D341Med (cell line): ENCODE measurements at regions not wholly inside any gene's neighbourhood (a gene's known extent, or its start where the extent isn't known, plus 50 kb on each side); places are given as distances from the start of the nearest gene placed in this dataset.
A peak's percentile ranks its signal among the peaks of the same experiment; 100 is the strongest.
"Not testable (repeated sequence)": the region's sequence is repeated elsewhere in the genome, so short reads cannot be mapped to it uniquely, and the experiment has no call there.

ENCODE experiments used
- DNase-seq: peaks from one replicate; pipeline ENCODE4 v3.0.0; 2012; ENCODE audit warnings: low spot score

DNA sequence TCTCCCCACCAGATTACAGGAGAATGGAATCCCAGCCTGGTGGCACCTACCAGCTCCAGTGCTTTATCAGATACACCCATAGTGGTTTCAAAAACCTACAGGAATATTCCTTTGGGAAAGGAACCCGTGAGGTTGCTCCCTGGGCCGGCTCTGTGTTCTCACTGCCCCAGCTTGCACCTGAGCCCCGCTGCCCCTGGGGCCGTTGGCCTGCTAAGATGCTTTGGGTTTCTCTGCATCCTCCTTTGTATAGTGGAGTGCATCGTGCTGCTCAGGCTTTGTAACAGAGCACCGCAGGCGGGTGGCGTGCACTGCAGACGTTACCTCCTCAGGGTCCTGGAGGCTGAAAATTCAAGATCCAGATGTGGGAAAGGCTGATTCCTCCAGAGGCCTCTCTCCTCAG, 414.1 kb downstream of the BRD1 start:
- peak; percentile 8 for DNase-seq

DNA sequence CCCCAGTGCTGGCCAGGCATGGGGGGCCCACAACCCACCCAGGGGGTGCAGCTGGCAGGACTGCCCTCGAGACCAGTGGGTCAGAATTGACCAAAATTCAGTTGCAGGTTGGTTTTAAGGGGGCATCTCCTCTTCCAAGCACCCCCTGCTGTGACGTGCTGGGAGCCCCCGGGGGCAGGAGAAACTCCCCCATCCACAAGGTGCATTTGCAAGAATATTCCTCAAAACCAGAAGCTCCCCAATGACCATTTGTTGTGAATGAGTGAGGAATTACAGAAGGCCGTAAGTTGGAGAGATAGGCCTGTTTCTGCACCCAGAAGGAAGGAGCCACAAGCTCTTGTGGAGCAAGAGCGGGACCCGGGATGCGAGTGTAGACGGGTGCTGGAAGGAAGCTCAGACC, 414.5 kb downstream of the BRD1 start:
- peak; percentile 6 for DNase-seq

- peak; percentile 3 for DNase-seq
Observed at GRCh38 chr22:49412236-49412635, 415.4 kb downstream of the BRD1 start.

DNA sequence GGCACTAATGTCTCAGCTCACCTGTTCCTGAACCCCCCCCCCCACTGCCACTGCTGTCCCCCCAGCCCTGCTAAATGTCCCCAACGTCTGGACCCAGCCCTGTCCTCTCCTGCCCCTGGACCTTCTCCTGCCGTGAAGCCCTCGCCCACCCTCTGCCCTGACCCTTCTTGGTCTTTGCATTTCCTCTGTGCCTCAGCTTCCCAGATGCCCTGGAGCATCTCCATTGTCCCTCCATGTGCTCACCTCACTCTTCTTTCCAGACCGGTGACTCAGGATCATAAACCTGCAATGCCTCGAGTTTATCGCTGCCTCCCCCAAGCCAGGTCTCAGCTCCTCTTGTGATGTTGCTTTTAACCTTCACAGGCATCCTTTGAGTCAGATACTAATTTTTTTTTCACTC, 416.4 kb downstream of the BRD1 start:
- DNase-seq, result peak; percentile 10

- peak; percentile 8 for DNase-seq
Observed at GRCh38 chr22:49408102-49408836, 419.4 kb downstream of the BRD1 start.

GRCh38 chr22:49406879-49407587, 420.6 kb downstream of the BRD1 start:
- peak; percentile 9 for DNase-seq

DNA sequence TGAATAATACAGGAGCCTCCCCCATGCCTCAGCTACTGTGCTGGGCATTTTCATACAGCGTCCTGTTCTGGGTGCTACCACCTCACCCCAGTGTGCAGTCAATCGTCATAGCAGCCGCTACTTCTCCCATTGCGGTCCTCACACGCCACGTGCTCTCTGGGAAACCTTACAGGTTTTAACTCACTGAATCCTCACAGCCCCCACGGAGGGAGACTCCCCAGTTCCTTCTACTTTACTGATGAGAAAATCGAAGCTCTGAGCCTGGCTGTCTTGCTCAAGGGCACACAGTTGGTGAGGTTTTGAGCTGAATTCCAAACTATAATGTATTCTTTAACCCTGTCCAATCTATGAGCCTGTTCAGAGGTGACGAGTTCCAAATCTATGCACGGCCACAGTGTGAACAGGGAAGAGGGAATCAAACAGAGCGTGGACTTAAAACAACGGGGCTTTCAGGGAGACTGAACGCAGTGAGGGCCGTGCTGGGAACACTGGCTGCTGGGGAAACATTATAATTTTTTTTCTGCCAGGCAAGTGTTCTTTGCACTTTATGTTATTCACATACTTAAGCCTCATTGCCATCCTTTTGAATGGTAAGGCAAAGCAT, 421.5 kb downstream of the BRD1 start:
- peak; percentile 6 for DNase-seq

DNA sequence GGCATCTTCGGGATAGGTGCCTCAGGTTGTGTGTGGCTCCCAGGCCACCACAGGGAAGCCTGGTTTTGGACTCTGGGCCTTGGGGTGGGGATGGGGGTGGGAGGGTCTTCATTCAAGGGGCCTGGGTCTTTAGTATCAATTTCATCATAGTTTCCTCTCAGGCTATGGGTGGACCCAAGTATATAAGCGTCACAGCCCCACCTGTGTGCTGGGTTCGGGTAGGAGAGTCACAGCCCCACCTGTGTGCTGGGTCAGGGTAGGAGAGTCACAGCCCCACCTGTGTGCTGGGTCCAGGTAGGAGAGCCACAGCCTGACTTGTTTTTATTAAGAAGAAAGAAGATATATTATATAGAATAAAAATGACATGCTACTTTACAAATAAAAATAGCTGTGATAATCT, 422.1 kb downstream of the BRD1 start:
- no peak for DNase-seq

DNA sequence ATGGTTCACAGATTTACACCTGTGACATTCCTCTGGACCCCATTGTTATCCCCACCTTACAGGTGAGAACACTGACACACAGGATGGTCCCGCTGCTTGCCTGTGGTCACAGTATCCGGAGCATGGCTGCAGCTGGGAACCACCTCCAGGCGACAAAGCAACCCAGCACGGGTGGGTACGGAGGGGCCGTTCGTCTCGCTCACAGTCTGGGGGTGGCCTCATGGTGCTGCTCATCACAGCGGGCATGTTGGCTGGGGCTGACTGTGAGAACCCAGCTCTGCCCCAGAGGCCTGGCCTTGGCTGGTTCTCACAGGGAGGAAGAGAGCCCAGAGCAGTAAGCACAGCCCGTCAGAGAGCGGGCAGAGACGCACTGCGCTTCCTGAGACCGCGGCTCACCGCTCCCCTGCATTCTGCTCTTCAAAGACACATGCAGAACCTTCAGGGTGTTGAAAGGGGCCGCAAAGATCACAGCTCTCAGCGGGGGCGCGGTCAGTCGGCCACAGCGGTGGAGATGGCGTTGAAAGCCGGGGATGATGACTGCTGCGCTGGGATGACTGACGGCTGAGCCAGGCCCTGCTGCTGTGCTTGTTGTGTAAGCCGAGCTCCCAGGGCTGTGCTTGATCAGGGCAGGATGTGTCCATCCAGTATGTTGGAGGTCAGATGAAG, 423.0 kb downstream of the BRD1 start:
- DNase-seq, result no peak

GRCh38 chr22:49404020-49404419, 423.7 kb downstream of the BRD1 start:
- DNase-seq, result no peak

DNA sequence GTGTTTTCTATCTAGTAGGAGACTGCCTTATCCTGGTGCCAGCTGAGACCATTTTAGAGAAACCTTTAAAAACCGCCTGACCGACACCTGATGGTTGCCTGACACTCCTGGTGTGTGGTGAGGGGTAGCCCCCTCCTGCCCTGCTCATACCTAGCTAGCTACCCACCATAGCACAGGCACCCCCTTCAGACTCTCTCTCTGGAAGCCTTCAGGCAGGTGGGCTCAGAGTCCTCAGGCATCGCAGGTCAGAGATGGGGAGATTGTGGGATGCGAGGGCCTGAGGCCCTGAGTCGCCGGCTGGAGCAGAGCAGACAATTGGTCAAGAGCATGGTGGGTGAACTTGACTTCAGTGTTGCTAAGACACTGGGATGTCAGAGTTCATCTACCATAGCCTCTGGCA, 424.6 kb downstream of the BRD1 start:
- DNase-seq, result no peak

DNA sequence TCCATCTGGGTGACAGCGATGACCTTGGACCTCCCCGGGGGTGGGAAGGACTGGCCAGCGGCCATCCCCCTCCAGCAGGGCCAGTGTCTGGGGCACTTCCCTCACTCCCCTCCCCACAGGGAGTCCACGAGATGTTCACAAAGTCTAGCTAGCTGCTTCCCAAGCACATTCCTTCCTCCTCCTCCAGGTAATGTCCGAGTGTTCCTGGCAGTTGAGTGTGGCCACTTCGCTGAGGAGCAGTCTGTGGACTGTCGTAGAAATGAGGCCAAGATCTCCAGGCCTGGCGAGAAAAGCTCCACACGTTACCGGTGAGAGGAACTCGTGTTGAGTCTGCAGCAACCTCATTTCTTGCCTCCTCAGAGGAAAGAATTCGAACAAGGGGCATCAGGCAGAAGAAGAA, 425.5 kb downstream of the BRD1 start:
- DNase-seq, result no peak

DNA sequence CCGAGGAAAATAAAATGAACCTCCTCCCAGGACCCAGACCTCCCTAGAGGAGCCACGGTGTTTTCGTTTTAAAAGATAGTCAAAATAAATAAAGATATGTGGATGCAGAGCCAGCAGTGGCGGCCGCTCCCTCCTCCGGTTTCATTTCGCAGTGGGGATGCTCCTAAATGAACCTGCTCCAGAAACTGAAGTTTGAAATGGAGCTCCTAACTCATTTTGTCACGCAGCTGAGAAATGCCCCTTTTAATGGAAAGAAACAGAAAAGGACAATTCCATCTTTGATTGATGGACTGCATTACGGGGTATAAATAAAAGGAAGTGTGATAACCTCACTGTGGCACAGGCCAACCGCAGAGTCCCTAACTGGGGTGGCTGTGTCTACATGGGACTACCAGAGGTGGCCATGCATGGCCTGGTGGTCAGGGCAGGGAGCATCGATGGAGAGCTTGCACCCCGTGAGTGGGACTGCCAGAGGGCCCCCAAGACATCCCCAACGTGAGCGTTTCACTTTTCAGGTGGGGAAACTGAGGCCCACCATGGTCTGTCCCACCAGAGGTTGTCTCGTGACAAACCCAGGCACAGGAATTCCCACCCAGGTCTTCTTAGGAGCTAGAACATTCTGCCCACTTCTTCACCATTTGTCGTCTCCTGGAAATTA, 426.6 kb downstream of the BRD1 start:
- DNase-seq, result no peak

DNA sequence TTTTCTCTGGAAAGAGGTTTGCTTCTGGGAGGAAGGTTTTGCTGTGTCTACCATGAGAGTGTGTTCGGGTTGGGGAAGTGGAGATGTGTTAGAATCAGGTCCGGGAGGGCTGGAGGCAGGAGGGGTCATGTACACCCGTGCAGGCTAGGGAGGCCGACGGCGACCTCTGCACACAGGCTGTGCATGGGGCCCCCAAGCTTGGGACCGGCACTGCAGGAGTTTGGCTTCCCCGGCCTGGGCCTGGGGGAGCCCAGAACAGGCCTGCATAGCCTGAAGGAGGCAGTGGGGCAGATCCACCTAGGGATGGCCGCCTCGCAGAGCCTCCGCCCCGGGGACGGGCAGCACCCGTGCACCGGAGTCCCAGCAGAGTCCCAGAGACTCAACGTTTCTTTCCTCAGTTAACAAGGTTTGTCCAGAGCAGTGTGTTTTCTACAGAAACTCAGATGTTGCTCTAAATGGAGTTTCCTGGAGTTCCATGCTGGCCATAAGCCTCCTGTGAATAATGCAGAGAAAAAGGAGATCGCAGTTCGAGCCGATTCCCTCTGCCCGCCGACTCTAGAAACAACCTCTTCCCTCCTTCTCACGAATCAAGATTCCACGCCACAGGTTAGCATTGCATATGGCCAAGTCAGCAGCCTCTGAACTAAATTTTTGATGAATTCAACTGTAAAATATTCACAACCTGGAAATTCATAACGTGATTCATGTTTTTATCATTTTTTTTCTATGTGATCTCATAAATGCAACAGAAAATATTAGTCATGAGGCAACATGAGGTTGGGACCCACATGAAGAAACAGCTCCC, 427.3 kb downstream of the BRD1 start:
- no peak for DNase-seq

- DNase-seq, result no peak
Observed at GRCh38 chr22:49398646-49399045, 429.0 kb downstream of the BRD1 start.

DNA sequence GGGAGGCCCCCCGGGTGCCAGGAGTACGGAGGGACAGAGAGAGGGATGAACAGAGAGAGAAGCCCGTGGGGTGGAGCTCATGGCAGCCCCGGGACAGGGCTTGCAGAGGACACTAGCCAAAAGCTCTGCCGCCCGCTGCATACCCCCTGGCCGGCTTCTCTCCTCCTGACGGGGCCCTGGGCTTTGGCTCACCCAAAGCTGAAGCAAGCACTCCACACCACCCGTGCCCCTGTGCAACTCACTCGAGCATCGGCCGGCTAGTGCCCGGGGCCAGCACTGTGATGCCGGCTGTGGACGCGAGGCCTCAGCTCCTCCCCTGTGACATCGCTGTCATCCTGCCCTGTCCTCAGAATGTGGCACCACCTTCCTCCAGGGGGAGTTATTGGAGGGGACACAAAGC, 429.6 kb downstream of the BRD1 start:
- no peak for DNase-seq

- DNase-seq, result no peak
Observed at GRCh38 chr22:49396817-49397216, 430.9 kb downstream of the BRD1 start.

GRCh38 chr22:49395617-49396016, 432.1 kb downstream of the BRD1 start:
- no peak for DNase-seq

- DNase-seq, result not testable (repeated sequence)
Observed at GRCh38 chr22:49395062-49395461, 432.6 kb downstream of the BRD1 start.

DNA sequence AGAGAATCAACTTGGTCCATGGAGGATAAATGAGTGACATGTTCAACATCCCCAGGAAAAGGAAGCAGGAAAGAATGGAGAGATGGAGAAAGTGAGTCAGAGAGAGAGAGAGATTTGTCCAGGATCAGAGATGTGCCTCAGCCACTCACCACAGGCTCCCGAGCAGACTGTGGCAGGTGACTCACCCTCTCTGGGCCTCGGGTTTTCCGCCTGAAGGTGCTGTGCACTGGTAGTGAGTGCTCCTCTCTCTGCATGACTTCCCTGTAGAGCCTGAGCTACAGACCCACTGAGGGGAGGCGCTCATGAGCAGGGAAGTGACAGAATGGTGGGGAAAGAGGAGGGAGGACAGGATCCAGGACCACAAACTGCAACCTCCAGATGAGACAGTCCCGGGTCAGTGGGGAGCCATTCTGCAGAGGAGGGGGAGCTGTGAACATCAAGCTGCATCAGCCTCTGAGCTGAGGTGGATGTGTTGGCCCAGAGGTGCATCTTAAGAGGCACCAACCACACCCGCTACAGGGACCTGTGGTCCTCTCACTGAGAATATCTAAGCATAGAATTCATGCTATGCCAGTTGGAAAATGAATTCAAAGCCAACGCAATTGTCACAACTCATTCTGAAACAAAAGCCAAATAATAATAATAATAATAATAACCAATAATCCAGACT, 433.4 kb downstream of the BRD1 start:
- DNase-seq, result no peak

- no peak for DNase-seq
Observed at GRCh38 chr22:49393526-49393925, 434.1 kb downstream of the BRD1 start.
